COLO668 (cell line): ENCODE measurements at regions not wholly inside any gene's neighbourhood (a gene's known extent, or its start where the extent isn't known, plus 50 kb on each side); places are given as distances from the start of the nearest gene placed in this dataset.
"Not testable (repeated sequence)": the region's sequence is repeated elsewhere in the genome, so short reads cannot be mapped to it uniquely, and the experiment has no call there.

Experiments used
- DNase-seq: peaks from one replicate; lab custom pipeline; 2025; ENCODE audit not compliant: unreplicated experiment; lab: John Stamatoyannopoulos, UW

DNA sequence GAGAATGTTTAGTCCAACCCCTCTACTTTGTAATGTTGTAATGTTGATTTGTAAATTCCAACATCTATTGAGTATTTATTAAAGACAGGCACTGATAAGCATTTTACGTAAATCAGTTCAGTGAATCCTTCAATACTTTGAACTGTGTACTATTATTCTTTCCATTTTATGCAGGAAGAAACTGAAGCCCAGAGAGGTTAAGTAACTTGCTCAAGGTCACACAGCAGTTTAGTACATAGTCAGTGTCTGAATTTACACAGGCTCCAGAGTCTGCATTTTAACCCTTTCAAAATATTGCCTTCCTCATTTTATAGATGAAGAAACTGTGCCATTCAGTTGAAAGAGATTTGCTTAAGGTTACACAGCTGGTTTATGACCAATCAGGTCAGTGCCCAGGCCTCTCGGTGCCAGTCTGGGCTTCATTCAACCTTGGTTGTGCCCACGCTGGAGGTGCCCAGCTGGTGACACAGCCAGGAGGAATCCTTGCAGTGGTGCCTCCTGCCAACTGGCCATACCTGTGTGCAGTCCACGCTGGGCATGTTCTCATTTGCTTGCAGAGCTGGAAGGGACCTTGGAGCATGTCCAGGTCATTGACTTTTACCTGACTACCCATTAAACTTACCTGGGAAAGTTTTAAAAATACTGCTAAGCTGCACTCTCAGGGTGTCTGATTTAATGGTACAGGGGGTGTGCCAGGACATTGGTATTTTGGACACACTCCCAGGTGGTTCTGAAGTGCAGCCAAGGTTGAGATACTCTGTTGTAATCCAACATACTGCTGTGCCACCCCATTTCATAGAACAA lies 74.3 kb upstream of the CYRIA start:
- DNase-seq: no peak

DNA sequence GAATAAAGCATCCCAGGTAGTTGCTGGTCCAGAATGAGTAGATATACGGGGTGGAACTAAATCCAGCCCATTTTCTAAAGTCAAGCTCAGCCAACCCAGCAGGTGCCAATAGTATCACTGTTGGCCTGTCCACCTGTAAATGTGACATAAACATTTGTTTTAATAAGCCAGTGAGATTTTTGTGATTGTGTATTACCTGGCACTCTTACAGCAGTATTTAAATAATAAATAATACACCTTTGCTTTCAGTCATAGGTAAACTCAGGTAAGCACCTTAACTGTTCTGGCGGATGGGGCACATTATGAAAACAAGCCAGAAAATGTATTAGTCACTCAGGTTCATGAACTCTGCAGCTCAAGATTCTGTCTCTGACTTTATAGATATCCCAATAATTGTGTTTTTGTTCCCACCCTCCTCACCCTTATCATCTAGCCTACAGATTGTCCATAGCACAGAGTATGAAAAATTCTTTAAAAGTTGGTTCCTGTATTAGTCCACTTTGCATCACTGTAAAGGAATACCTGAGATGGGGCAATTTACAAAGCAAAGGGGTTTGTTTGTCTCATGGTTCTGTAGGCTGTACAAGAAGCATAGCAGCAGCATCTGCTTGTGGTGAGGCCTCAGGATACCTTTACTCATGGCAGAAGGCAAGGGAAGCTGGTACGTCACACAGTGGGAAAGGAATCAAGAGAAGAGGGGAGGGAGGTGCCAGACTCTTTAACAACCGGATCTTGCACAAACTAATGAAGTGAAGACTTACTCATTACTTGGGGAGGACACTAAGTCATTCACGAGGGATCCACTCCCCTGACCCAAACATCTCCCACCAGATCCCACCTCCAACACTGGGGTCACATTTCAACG lies 73.0 kb upstream of the CYRIA start:
- no peak for DNase-seq

DNA sequence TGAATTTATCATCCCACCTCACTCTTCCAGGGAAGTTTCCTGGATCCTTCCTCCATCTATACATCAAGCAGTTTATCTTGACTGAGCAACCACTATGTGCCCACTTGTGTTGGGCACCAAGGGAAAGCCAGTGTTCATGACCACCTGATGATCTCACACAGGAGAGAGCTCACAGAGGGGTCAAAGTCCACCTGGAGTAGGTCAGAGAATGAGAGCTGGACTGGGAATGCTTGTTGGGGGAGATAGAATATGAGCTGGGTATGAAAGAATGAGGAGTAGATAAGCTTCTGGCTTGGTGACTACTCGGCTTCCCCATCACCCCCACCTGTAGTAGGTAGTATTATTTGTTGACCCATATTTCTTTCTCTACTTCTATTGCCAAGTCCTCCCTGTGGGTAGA lies 72.2 kb upstream of the CYRIA start:
- DNase-seq: no peak

DNA sequence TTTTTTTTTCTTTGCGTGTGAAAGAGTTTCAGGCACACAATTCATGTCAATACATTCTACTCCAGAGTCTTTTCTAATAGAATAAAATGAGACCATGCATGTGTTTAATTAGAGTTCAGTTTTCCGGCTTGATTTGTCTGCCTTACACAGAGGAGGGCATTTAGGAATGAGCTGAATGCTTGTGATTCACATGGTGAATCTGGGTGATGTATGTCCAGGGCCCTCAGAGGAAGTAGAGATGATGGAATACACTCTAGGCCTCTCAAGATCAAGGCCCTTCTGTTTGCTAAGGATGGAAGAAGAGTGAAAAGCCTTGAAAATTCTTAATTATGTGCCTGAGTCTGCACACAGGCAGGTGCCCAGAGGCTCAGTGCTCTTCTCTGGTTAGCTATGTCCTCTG lies 71.0 kb upstream of the CYRIA start:
- no peak for DNase-seq

DNA sequence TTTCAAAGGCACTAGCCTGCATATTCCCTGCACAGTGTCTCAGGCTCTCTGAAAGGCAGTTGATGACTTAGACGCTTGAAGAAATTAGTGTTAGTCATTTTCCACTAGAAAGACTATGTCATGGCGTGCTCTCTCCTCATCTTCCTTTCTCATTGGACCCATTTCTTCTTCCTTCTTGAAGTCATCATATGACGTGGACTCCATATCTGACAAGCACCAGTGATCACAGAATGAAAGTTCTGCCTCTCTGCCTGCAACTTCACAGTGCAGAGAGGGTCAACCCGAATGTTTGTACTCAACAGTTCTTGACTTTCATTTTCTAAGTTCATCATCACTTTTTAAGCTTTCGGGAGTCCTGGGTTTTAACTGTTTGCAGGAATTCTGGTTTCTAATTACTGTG lies 63.7 kb upstream of the CYRIA start:
- DNase-seq: no peak

- no peak for DNase-seq
These were observed 62.9 kb upstream of the CYRIA start for GRCh38 chr2:16728351-16729136.

DNA sequence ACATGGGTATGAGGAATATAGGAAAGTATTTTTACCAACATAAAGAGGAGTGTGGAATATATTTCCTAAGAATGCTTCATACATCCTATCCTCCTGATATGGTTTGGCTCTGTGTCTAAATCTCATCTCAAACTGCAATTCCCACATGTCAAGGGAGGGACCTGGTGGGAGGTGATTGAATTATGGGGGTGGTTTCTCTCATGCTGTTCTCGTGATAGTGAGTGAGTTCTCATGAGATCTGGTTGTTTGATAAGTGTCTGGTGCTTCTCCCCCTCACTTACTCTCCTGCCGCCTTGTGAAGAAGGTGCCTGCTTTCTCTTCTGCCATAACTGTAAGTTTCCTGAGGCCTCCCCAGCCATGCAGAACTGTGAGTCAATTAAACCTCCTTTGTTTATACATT lies 62.2 kb upstream of the CYRIA start:
- not testable (repeated sequence) for DNase-seq

DNA sequence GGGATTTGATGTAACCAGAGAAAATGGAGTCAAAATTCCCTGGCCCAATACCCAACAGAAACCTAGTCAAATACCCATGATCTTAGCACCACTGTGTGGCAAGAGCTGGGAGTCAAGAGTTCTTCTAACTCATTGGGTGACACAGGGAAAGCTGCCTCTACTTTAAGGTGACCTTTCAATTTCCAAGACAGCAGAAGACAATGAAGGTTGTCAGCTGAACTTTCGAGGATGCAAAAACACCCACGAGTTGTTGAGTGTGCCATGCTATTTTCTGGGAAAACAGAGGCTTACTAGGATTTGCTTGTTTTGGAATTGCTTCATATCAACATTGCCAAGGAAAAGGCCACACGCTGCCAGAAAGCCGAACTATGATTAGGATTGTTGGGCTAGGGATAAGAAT lies 61.6 kb upstream of the CYRIA start:
- DNase-seq: no peak

- no peak for DNase-seq
These were observed 60.9 kb upstream of the CYRIA start for GRCh38 chr2:16726577-16726976.

DNA sequence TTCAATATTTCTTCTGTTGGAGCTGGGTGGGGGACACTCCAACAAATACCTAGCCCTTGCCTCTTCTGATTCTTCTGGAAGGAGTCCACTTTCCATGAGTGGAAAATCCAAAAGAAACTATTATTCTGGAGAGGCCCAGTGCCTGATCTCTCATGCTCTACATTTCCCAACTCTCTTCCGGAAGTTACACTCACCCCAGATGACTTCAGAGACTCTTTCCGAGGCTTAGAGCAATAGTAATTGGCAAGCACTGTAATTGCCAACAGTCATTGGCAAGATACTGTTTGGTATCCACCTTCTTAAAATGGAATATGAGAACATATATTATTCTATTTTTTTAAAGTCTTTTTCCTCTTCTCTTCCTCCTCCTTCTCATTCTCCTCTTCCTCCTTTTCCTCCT lies 60.5 kb upstream of the CYRIA start:
- no peak for DNase-seq

DNA sequence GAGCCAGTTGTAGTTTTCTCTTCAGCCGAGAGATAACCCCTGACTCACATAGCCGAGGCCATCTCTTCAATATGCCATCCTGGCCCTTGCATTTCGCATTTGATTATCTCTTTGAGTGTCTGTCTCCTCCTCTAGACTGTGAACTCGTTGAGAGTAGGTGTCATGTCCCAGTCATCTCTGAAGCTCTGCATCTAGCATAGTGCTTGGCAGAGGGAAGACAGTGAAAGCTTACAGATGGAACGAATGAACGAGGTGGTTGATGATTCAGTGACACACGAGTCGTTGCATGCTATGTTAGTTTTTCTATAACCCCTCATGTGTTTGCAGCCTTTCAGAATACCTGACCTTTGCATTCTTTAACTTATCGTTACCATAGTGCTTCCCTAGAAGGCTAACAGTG lies 59.9 kb upstream of the CYRIA start:
- no peak for DNase-seq

- DNase-seq: no peak
These were observed 57.0 kb upstream of the CYRIA start for GRCh38 chr2:16722677-16723076.

GRCh38 chr2:16722126-16722525 lies 56.5 kb upstream of the CYRIA start:
- DNase-seq: no peak

DNA sequence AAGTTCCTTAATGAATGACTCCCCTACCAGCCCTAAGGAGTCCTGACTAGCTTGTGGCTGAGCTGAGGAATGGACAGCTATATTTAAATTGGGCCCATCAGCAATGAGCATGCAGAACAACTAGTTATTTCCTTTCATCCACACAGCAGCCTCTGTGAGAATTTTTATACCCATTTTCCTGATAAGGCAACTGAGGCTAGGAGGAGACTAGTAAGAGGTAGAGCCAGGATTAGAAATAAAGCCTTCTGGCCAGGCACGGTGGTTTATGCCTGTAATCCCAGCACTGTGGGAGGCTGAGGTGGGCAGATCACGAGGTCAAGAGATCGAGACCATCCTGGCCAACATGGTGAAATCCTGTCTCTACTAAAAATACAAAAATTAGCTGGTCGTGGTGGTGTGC lies 55.9 kb upstream of the CYRIA start:
- not testable (repeated sequence) for DNase-seq

DNA sequence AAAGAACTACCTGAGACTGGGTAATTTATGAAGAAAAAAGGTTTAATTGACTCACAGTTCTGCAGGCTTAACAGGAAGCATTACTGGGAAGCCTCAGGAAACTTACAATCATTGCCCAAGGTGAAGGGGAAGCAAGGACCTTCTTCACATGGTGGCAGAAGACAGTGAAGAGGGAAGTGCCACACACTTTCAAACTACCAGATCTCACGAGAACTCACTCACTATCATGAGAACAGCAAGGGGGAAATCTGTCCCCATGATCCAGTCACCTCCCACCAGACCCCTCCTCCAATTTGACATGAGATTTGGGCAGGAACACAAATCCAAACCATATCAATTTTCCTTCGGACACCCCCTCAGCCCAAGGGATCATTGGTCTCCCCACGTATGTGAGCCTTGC lies 55.1 kb upstream of the CYRIA start:
- DNase-seq: not testable (repeated sequence)

DNA sequence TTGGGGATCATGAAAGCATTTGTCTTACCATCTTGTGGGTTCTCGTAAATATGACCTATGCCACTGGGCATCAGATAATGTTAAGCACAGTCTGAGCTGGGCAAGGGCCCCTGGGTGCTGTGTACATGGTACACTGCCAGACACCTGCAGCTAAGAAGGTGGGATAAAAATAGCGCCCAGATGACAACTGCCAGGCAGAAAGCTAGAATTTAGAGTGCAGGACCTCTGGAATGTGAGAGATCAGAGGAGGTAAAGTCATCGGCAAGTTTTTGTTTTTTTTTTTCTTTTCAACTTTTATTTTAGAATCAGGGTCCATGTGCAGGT lies 53.8 kb upstream of the CYRIA start:
- no peak for DNase-seq

- no peak for DNase-seq
These were observed 53.2 kb upstream of the CYRIA start for GRCh38 chr2:16718576-16719484.

DNA sequence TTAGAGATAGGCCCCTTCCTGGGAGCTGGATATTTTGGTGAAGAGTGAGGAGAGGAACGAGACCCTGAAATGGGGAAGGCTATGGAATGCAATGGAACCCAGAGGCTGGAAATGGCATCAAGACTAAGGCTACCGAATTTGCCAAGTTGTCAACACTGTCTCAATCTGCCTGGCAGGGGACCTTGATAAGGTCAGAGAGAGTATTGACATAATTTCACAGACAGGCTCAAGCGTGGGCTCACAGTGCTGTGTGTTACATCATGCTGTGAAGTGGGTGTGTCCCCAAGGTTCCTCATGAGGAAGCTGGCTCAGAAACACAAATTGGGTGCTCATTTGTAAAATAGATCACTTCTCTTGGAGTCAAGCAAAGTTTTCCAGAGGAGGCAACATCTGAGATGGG lies 51.8 kb upstream of the CYRIA start:
- no peak for DNase-seq

- no peak for DNase-seq
These were observed 51.3 kb upstream of the CYRIA start for GRCh38 chr2:16716944-16717343.

DNA sequence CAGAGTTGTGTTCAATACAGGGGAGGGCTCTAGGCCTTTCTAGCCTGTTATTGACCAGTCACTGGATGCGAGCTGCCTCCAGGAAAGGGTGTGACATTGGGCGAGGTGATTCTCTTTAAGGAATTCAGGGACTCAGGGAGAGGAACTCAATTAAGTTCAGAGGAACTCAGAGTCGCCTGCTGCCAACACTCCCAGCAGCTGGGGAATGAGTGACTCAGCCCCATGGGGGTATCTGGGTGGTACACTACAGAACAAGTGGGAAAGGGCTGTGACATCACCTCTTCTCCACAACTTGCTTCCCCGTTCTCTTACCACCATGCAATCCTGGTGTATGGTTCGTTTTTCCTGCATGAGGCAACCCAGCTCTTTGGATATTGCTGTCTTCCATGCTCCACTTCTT lies 50.4 kb upstream of the CYRIA start:
- no peak for DNase-seq
